Mesenchymal stem cell (in vitro differentiated cells and primary cell): ENCODE measurements at regions not wholly inside any gene's neighbourhood (a gene's known extent, or its start where the extent isn't known, plus 50 kb on each side); places are given as distances from the start of the nearest gene placed in this dataset.
A peak's percentile ranks its signal among the peaks of the same experiment; 100 is the strongest.
"Not testable (repeated sequence)": the region's sequence is repeated elsewhere in the genome, so short reads cannot be mapped to it uniquely, and the experiment has no call there.

Experiments
- DNase-seq: peaks from one replicate; pipeline ENCODE4 v3.0.0-alpha.2; 2013
- H2AFZ ChIP-seq: one replicate; pipeline ENCODE4 v1.6.1; 2013; ENCODE audit warnings: low read depth, mild to moderate bottlenecking, control low read depth, inconsistent platforms, low read length, moderate library complexity
- H2AK5ac ChIP-seq: 2 replicates; pipeline ENCODE4 v1.6.1; 2013; ENCODE audit warnings: low read length, moderate library complexity, mild to moderate bottlenecking, inconsistent platforms; ENCODE audit not compliant: severe bottlenecking
- H2BK120ac ChIP-seq: one replicate; pipeline ENCODE4 v1.6.1; 2013; ENCODE audit warnings: low read depth, mild to moderate bottlenecking, inconsistent platforms, low read length, moderate library complexity
- H2BK12ac ChIP-seq, 2 experiments: one replicate each; pipeline ENCODE4 v1.6.1; 2013; ENCODE audit warnings: inconsistent platforms in 2 of 2, low read length in 2 of 2, mild to moderate bottlenecking in 2 of 2, moderate library complexity in 2 of 2, control low read depth in 1 of 2
- H2BK15ac ChIP-seq: one replicate; pipeline ENCODE4 v1.6.1; 2013; ENCODE audit warnings: mild to moderate bottlenecking, low read depth, inconsistent platforms; ENCODE audit not compliant: poor library complexity, severe bottlenecking
- H2BK5ac ChIP-seq: 2 replicates; pipeline ENCODE4 v1.6.1; 2013; ENCODE audit warnings: low read depth, mild to moderate bottlenecking, low read length, control low read depth, inconsistent platforms; ENCODE audit not compliant: poor library complexity, severe bottlenecking
- H3K14ac ChIP-seq, 2 experiments: one replicate each; pipeline ENCODE4 v1.6.1; 2013; ENCODE audit warnings: inconsistent platforms in 2 of 2, low read length in 2 of 2, control low read depth in 1 of 2, mild to moderate bottlenecking in 1 of 2, moderate library complexity in 1 of 2
- H3K18ac ChIP-seq, 2 experiments: one replicate each; pipeline ENCODE4 v1.6.1; 2013; ENCODE audit warnings: inconsistent platforms in 2 of 2, low read length in 2 of 2, control low read depth in 1 of 2, low read depth in 1 of 2, mild to moderate bottlenecking in 1 of 2
- H3K23ac ChIP-seq, 2 experiments: one replicate each; pipeline ENCODE4 v1.6.1; 2013; ENCODE audit warnings: inconsistent platforms in 2 of 2, low read length in 2 of 2, mild to moderate bottlenecking in 2 of 2, moderate library complexity in 2 of 2, control low read depth in 1 of 2
- H3K27ac ChIP-seq: 2 replicates; pipeline ENCODE4 v1.5.1; 2013; ENCODE audit warnings: mild to moderate bottlenecking, moderate library complexity, low read length, control low read depth, inconsistent platforms; ENCODE audit not compliant: poor library complexity, severe bottlenecking
- H3K27me3 ChIP-seq, 2 experiments: 2 replicates each; pipeline versions ENCODE4 v1.6.1 to v1.7.0; 2013; ENCODE audit warnings: low read length in 2 of 2, mild to moderate bottlenecking in 2 of 2, moderate library complexity in 2 of 2, control low read depth in 1 of 2, inconsistent platforms in 1 of 2; ENCODE audit not compliant: control insufficient read depth in 1 of 2, insufficient read depth in 1 of 2
- H3K36me3 ChIP-seq, 2 experiments: 2 replicates each; pipeline versions ENCODE4 v1.6.1 to v1.7.0; 2013; ENCODE audit warnings: low read length in 2 of 2, control low read depth in 1 of 2, inconsistent platforms in 1 of 2, low read depth in 1 of 2, mild to moderate bottlenecking in 1 of 2; ENCODE audit not compliant: insufficient read depth in 2 of 2, control insufficient read depth in 1 of 2
- H3K4ac ChIP-seq, 2 experiments: one replicate each; pipeline ENCODE4 v1.6.1; 2013; ENCODE audit warnings: inconsistent platforms in 2 of 2, low read length in 2 of 2, mild to moderate bottlenecking in 2 of 2, moderate library complexity in 2 of 2, control low read depth in 1 of 2, low read depth in 1 of 2
- H3K4me1 ChIP-seq: 2 replicates; pipeline ENCODE4 v1.6.1; 2013; ENCODE audit warnings: low read depth, low read length, control low read depth; ENCODE audit not compliant: control insufficient read depth, insufficient read depth
- H3K4me2 ChIP-seq: 2 replicates; pipeline ENCODE4 v1.6.1; 2013; ENCODE audit warnings: low read length, mild to moderate bottlenecking, inconsistent platforms; ENCODE audit not compliant: poor library complexity, severe bottlenecking
- H3K4me3 ChIP-seq, 2 experiments: 2 replicates each; pipeline versions ENCODE4 v1.5.1 to v1.7.0; 2013; ENCODE audit warnings: low read length in 2 of 2, mild to moderate bottlenecking in 2 of 2, control low read depth in 1 of 2, low read depth in 1 of 2; ENCODE audit not compliant: insufficient read depth in 1 of 2
- H3K79me1 ChIP-seq: replicated peaks from 2 replicates; pipeline ENCODE4 v1.6.1; 2013; ENCODE audit warnings: mild to moderate bottlenecking, control low read depth, low read length, inconsistent platforms; ENCODE audit not compliant: poor library complexity, severe bottlenecking
- H3K9ac ChIP-seq: 2 replicates; pipeline ENCODE4 v1.7.0; 2013; ENCODE audit warnings: mild to moderate bottlenecking, low read length, moderate library complexity
- H3K9me3 ChIP-seq: 2 replicates; pipeline ENCODE4 v1.7.0; 2013; ENCODE audit warnings: mild to moderate bottlenecking, low read length; ENCODE audit not compliant: control insufficient read depth
- H4K8ac ChIP-seq: one replicate; pipeline ENCODE4 v1.6.1; 2013; ENCODE audit warnings: inconsistent platforms, mild to moderate bottlenecking, low read length, moderate library complexity
- H4K91ac ChIP-seq: one replicate; pipeline ENCODE4 v1.6.1; 2013; ENCODE audit warnings: mild to moderate bottlenecking, low read length, inconsistent platforms
- WGBS: methylation state at CpG from one replicate; pipeline ENCODE4 v1.1.7; 2013; ENCODE audit warnings: mixed read lengths; 5-methylcytosine and 5-hydroxymethylcytosine counted together

- Histone ChIP-seq H3K4ac (no peak overlapping the region), H3K18ac (no peak overlapping the region), H2AFZ (no peak overlapping the region), H3K27me3 (no peaks in the 10 kb centered on the region), H3K4me3 (no peak overlapping the region), H3K9me3 (no peaks in the 10 kb centered on the region), H3K4me2 (no peak overlapping the region), H2BK12ac (no peak overlapping the region), H3K36me3 (no peaks in the 10 kb centered on the region), H3K79me1 (no peaks in the 10 kb centered on the region), H3K23ac (no peak overlapping the region), H2BK5ac (no peak overlapping the region), H4K91ac (no peak overlapping the region), H3K14ac (no peak overlapping the region), H2AK5ac (no peak overlapping the region), H2BK120ac (no peak overlapping the region), H4K8ac (no peak overlapping the region), H3K9ac (no peak overlapping the region), H2BK15ac (no peak overlapping the region), H3K27ac (no peak overlapping the region), H3K4me1 (no peaks in the 10 kb centered on the region)
- 69% methylated on average over 3 of the region's 3 CpGs for WGBS
- no peak for DNase-seq
These were observed 139.0 kb upstream of the ADCY1 start for GRCh38 chr7:45435131-45435530.

- Histone ChIP-seq H3K9ac (no peak overlapping the region), H3K4ac (no peak overlapping the region), H3K4me1 (no peaks in the 10 kb centered on the region), H3K27ac (no peak overlapping the region), H3K4me2 (no peak overlapping the region), H2BK120ac (no peak overlapping the region), H3K4me3 (no peak overlapping the region), H3K14ac (no peak overlapping the region), H3K36me3 (no peaks in the 10 kb centered on the region), H3K18ac (no peak overlapping the region), H2AFZ (no peak overlapping the region), H3K79me1 (no peaks in the 10 kb centered on the region), H2BK15ac (no peak overlapping the region), H3K27me3 (no peaks in the 10 kb centered on the region), H2AK5ac (no peak overlapping the region), H2BK5ac (no peak overlapping the region), H4K8ac (no peak overlapping the region), H4K91ac (no peak overlapping the region), H3K9me3 (no peaks in the 10 kb centered on the region), H2BK12ac (no peak overlapping the region), H3K23ac (no peak overlapping the region)
- 93% methylated on average over 1 of the region's 1 CpG for WGBS
- DNase-seq, result peak; percentile 14
These were observed 138.3 kb upstream of the ADCY1 start for GRCh38 chr7:45435846-45436245.

- H2BK5ac ChIP-seq, H3K23ac ChIP-seq, H4K8ac ChIP-seq, H3K4ac ChIP-seq, H3K14ac ChIP-seq, H3K4me3 ChIP-seq, H2BK15ac ChIP-seq, H2AK5ac ChIP-seq, H3K4me2 ChIP-seq, H2BK12ac ChIP-seq, H3K27ac ChIP-seq, H3K79me1 ChIP-seq, H3K36me3 ChIP-seq, H4K91ac ChIP-seq, H2AFZ ChIP-seq, H3K4me1 ChIP-seq, H2BK120ac ChIP-seq, DNase-seq, H3K9ac ChIP-seq, H3K9me3 ChIP-seq, H3K27me3 ChIP-seq, H3K18ac ChIP-seq: not testable (repeated sequence)
- WGBS, result no CpG with 5 or more reads among the region's 1 CpG
These were observed 133.4 kb upstream of the ADCY1 start for GRCh38 chr7:45440776-45441175.

GRCh38 chr7:45443263-45443662 lies 130.9 kb upstream of the ADCY1 start:
- Histone ChIP-seq H2BK120ac (no peak overlapping the region), H2BK12ac (no peak overlapping the region), H2BK15ac (no peak overlapping the region), H3K23ac (no peak overlapping the region), H3K4me2 (no peak overlapping the region), H3K27ac (no peak overlapping the region), H3K4ac (no peak overlapping the region), H3K79me1 (no peaks in the 10 kb centered on the region), H3K9ac (no peak overlapping the region), H4K91ac (no peak overlapping the region), H3K27me3 (no peaks in the 10 kb centered on the region), H3K18ac (no peak overlapping the region), H3K4me3 (no peak overlapping the region), H4K8ac (no peak overlapping the region), H3K14ac (no peak overlapping the region), H2BK5ac (no peak overlapping the region), H2AFZ (no peak overlapping the region), H3K4me1 (no peaks in the 10 kb centered on the region), H2AK5ac (no peak overlapping the region), H3K36me3 (no peaks in the 10 kb centered on the region), H3K9me3 (peaks cover 8% of the 10 kb centered on the region)
- DNase-seq, result no peak
- 33% methylated on average over 1 of the region's 1 CpG for WGBS
